T-helper 2 cell treated with Interferon-gamma antibody and Interleukin-4, amounts not matched to agents 5 μg/mL and 100 μg/mL, for 36 hours (primary cell): ENCODE measurements at regions not wholly inside any gene's neighbourhood (a gene's known extent, or its start where the extent isn't known, plus 50 kb on each side); places are given as distances from the start of the nearest gene placed in this dataset.
"Not testable (repeated sequence)": the region's sequence is repeated elsewhere in the genome, so short reads cannot be mapped to it uniquely, and the experiment has no call there.

Experiments
- DNase-seq: peaks from one replicate; pipeline ENCODE4 v3.0.0; 2021; ENCODE audit warnings: low spot score
- H3K27ac Mint-ChIP-seq: one replicate; pipeline ENCODE4 v1.8.0; 2021; ENCODE audit warnings: mild to moderate bottlenecking, mixed read lengths
- H3K27me3 Mint-ChIP-seq: one replicate; pipeline ENCODE4 v1.8.0; 2021; ENCODE audit warnings: low read depth, mixed read lengths
- H3K36me3 Mint-ChIP-seq: one replicate; pipeline ENCODE4 v1.8.0; 2021; ENCODE audit warnings: low read depth, mixed read lengths
- H3K4me1 Mint-ChIP-seq: one replicate; pipeline ENCODE4 v1.8.0; 2021; ENCODE audit warnings: low read depth, mixed read lengths
- H3K4me3 Mint-ChIP-seq: one replicate; pipeline ENCODE4 v1.8.0; 2022; ENCODE audit warnings: mild to moderate bottlenecking, moderate library complexity, mixed read lengths
- H3K9me3 Mint-ChIP-seq: one replicate; pipeline ENCODE4 v1.8.0; 2021; ENCODE audit warnings: mixed read lengths

DNA sequence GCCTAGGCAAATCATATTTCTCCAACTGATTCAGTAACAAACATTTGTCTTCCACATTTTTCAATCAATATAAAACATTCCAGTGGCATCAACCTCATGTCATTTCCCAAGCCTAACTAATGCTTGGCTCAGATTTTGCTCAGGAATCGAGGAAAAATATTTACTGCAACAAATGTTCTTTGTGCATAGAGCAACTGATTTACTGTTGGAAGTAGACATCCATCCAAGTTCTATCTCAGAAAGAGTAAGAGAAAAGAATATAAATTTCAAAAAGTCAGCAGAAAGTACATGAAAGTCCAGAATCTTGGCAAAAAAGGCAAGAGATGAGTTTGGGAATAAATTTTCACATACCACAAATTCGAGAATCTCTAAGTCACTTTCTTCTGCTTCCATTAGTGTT is 2245.0 kb upstream of the RAG2 start:
- no peaks in the 10 kb centered on the region for H3K27me3 Mint-ChIP-seq
- no peaks in the 10 kb centered on the region for H3K4me1 Mint-ChIP-seq
- H3K27ac Mint-ChIP-seq: no peak overlapping the region
- DNase-seq: no peak
- H3K4me3 Mint-ChIP-seq: no peak overlapping the region
- peaks cover 55% of the 10 kb centered on the region for H3K9me3 Mint-ChIP-seq
- no peaks in the 10 kb centered on the region for H3K36me3 Mint-ChIP-seq

DNA sequence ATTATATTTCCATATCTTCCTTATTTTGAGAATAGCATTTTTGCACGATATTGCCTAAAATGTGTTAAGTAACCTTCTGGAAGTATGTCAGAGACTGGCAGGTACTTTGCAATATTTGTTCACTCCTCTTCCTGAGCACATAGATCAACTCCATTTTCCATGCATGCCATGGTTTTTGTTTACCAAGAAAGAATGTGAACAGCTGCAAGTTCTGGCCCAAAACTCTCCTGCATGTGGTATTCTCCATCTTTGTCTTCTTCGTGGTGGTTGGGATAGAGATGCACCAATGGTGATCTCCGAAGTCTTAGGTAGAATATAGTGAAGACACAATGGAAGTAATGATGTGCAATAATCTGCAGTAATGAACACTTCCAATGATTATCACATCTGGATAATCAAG is 2241.0 kb upstream of the RAG2 start:
- no peaks in the 10 kb centered on the region for H3K36me3 Mint-ChIP-seq
- no peak overlapping the region for H3K4me3 Mint-ChIP-seq
- H3K9me3 Mint-ChIP-seq: peaks cover 41% of the 10 kb centered on the region
- no peaks in the 10 kb centered on the region for H3K4me1 Mint-ChIP-seq
- no peaks in the 10 kb centered on the region for H3K27me3 Mint-ChIP-seq
- no peak for DNase-seq
- H3K27ac Mint-ChIP-seq: no peak overlapping the region

DNA sequence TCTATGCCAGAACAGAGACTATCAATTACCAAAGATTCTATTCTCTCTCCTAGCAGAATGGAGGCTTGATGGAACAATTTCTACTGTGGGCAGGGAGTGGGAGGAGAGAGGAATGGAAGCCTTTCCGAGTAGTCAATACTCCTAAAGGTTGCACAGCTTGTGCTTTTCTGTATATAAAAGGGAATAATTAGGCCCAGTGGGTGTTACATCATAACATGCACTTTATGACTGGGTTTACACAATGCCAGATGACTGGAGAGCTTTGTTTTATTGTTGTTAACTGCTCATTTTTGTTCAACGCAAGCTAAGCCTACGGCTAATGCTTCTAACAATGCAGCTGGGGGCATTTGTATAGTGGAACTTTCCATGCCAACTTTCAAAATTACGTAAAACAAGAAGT is 2237.9 kb upstream of the RAG2 start:
- DNase-seq: no peak
- H3K4me3 Mint-ChIP-seq: no peak overlapping the region
- no peaks in the 10 kb centered on the region for H3K36me3 Mint-ChIP-seq
- peaks cover 23% of the 10 kb centered on the region for H3K9me3 Mint-ChIP-seq
- H3K4me1 Mint-ChIP-seq: no peaks in the 10 kb centered on the region
- H3K27ac Mint-ChIP-seq: no peak overlapping the region
- no peaks in the 10 kb centered on the region for H3K27me3 Mint-ChIP-seq

DNA sequence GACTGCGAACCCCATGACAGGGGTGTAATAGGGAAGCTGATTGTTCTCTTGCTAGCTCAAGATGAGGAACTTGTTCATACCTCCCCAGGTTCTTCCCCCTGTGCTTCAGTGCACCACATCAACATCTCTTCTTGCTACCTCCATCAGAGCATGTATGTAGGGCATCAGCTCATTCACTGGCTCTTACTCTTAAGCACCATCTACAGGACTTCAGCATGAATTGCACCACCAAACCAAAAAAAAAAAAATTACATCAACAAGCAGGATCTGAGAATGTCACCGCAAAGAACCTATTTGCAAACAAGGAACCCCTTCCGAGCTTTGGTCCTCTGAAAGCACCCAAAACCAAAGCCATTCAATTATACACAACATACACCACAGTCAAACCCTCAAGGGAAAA is 2226.5 kb upstream of the RAG2 start:
- DNase-seq: no peak
- H3K36me3 Mint-ChIP-seq: no peaks in the 10 kb centered on the region
- H3K4me3 Mint-ChIP-seq: no peak overlapping the region
- peaks cover 66% of the 10 kb centered on the region for H3K9me3 Mint-ChIP-seq
- H3K27me3 Mint-ChIP-seq: no peaks in the 10 kb centered on the region
- no peaks in the 10 kb centered on the region for H3K4me1 Mint-ChIP-seq
- H3K27ac Mint-ChIP-seq: no peak overlapping the region

DNA sequence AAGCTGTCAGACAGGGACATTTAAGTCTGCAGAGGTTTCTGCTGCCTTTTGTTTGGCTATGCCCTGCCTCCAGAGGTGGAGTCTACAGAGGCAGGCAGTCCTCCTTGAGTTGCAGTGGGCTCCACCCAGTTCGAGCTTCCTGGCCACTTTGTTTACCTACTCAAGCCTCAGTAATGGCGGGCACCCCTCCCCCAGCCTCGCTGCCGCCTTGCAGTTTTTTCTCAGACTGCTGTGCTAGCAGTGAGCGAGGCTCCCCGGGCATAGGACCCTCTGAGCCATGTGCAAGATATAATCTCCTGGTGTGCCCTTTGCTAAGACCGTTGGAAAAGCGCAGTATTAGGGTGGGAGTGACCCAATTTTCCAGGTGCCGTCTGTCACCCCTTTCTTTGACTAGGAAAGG is 2223.8 kb upstream of the RAG2 start:
- H3K27ac Mint-ChIP-seq, H3K4me3 Mint-ChIP-seq, H3K36me3 Mint-ChIP-seq, DNase-seq, H3K4me1 Mint-ChIP-seq, H3K27me3 Mint-ChIP-seq: not testable (repeated sequence)
- peaks cover 48% of the 10 kb centered on the region for H3K9me3 Mint-ChIP-seq

DNA sequence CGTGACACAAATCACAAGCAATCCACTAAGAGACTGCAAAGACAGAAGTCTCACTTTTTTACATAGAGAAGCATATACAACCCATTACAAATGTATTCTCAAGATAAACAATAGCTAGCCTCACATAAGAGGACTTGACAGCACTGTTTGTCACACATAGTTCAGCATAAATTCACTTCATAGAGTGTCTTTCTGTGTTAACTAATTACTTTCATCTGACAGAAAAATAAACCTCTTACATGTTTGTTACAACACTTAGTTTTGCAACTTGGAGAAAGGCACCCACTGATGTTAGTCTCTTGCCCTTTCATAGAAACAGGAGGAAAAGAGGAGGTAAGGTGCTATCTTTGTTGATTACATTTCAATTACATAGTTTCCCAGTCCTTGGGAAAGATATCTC is 2221.9 kb upstream of the RAG2 start:
- DNase-seq: no peak
- no peaks in the 10 kb centered on the region for H3K27me3 Mint-ChIP-seq
- no peak overlapping the region for H3K27ac Mint-ChIP-seq
- no peak overlapping the region for H3K4me3 Mint-ChIP-seq
- no peaks in the 10 kb centered on the region for H3K36me3 Mint-ChIP-seq
- H3K9me3 Mint-ChIP-seq: peaks cover 33% of the 10 kb centered on the region
- H3K4me1 Mint-ChIP-seq: no peaks in the 10 kb centered on the region

DNA sequence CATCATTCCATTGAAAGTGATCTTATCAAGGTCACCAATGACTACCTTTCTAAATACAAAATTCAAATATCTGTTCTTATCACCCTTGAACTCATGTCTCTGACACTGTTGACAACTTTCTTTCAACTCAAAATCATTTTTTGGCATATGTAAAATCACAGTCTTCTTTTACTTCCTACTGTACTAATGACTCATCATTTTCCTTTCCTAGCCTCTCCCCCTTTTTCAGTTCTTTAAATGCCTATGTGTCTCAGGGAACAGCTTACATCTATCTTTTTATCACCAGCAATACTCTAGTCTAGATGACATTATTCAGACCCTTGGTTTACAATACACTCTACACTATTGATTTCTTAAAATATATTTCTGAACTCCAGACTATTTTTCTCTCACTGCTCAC is 2220.7 kb upstream of the RAG2 start:
- Mint-ChIP-seq H3K9me3 (peaks cover 28% of the 10 kb centered on the region), H3K4me3 (no peak overlapping the region), H3K27ac (no peak overlapping the region), H3K36me3 (no peaks in the 10 kb centered on the region), H3K27me3 (no peaks in the 10 kb centered on the region), H3K4me1 (no peaks in the 10 kb centered on the region)
- no peak for DNase-seq

DNA sequence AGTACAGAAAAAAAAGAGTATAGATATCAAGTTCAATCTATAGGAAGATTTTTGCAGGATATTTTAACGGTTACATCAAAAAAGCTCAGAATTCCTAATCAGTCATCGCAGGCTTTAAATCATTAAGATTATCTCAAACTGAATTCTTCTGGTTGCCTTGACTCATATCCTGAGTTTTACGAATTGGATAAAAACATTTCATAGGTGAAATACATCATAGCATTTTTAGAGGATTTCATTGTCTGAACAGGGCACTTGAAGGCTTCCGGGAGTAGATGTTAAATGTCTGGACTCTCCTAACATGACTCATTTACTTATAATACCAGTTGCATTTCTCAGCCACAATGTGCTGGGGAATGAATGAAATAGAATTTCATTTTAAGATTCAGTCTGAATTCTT is 2216.6 kb upstream of the RAG2 start:
- H3K27ac Mint-ChIP-seq: no peak overlapping the region
- H3K4me3 Mint-ChIP-seq: no peak overlapping the region
- no peaks in the 10 kb centered on the region for H3K4me1 Mint-ChIP-seq
- no peaks in the 10 kb centered on the region for H3K36me3 Mint-ChIP-seq
- H3K9me3 Mint-ChIP-seq: peaks cover 34% of the 10 kb centered on the region
- no peak for DNase-seq
- H3K27me3 Mint-ChIP-seq: no peaks in the 10 kb centered on the region

DNA sequence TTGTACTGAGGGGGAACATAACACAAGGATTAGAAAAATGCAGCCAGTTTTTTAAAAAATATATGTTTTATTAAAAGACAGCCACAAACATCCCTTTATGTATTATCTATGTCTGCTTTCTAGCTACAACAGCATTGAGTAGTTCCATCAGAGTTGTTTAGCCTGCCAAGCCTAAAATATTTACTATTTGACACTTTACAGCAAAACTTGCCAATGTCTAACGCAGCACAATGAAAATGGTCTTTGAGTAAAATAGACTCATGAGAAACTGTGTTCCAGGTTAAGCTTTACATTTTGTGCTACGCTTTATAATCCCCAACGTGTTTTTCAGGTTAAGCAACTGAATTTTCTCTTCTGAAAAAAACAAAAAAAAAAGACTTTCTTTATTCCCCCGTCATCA is 2211.5 kb upstream of the RAG2 start:
- no peak overlapping the region for H3K4me3 Mint-ChIP-seq
- H3K9me3 Mint-ChIP-seq: peaks cover 43% of the 10 kb centered on the region
- H3K4me1 Mint-ChIP-seq: no peaks in the 10 kb centered on the region
- no peaks in the 10 kb centered on the region for H3K27me3 Mint-ChIP-seq
- H3K36me3 Mint-ChIP-seq: no peaks in the 10 kb centered on the region
- H3K27ac Mint-ChIP-seq: no peak overlapping the region
- DNase-seq: no peak

DNA sequence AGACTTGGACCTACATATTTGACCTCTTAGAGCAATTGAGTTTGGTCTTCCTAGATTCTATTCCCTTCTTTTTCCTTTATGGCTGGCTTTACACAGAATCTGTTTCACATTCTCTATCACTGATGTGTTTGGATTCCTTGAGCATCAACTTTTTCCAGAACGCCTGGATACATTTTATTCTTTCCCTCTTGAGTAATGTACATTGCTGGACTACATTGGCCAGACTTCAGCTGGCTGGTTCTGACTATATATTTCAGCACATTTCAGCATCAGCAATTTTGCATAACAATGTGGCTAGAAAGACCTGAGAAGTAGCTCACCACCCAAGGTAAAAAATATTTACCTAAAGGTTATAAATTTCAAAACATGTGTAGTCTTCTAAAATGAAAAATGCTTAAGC is 2198.2 kb upstream of the RAG2 start:
- Mint-ChIP-seq H3K27me3 (no peaks in the 10 kb centered on the region), H3K4me3 (no peak overlapping the region), H3K9me3 (peaks cover 14% of the 10 kb centered on the region), H3K36me3 (no peaks in the 10 kb centered on the region), H3K4me1 (no peaks in the 10 kb centered on the region), H3K27ac (no peak overlapping the region)
- DNase-seq: no peak

DNA sequence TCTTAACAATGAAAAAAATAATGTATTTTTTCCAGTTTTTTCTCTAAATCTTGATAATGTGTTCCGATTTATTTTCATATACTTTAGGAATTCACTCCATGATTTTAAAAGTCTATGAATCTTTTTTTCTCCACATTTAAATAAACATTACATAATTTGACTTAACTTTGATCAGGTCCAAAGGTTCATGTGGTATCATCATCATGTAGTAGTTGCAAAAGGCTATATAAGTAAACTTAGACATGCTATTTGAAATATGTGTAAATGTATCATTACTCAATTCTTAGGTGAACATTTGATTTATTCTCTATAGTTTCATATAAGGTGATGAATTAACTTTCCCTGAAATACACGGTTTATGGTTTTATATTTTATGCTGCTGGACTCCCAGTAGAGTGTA is 2197.0 kb upstream of the RAG2 start:
- H3K4me3 Mint-ChIP-seq: no peak overlapping the region
- no peak for DNase-seq
- H3K27me3 Mint-ChIP-seq: no peaks in the 10 kb centered on the region
- peaks cover 10% of the 10 kb centered on the region for H3K9me3 Mint-ChIP-seq
- H3K27ac Mint-ChIP-seq: no peak overlapping the region
- H3K4me1 Mint-ChIP-seq: no peaks in the 10 kb centered on the region
- no peaks in the 10 kb centered on the region for H3K36me3 Mint-ChIP-seq

DNA sequence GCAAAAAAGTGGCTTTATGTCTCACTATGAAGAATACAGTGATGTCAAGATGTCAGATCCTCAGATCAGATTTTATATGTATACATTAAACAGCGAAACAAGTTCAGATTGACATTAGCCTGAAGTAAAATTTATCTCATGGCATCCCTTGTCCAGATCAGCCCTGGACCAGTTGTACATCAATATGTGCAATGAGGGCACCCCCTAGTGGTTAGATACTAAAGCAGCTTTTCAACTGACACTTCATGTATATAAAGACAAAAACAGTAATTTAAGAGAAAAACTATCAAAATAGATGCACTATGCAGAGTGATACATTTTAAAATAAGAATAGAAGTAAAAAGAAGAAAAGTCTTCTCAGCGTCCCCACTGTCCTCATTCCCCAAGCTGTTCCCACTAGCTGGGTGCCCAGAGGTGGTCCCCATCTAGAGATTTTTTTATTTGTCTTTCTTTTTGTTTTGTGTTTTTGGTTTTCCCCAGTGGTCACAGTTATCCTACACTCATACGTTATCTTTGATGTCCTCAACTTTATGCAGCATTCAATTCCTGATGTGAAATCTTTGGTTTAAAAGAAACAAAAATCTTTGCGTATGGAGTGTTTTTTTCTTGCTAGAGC is 2193.4 kb upstream of the RAG2 start:
- Mint-ChIP-seq H3K27ac (no peak overlapping the region), H3K27me3 (no peaks in the 10 kb centered on the region), H3K9me3 (peaks cover under 1% of the 10 kb centered on the region), H3K4me1 (no peaks in the 10 kb centered on the region), H3K36me3 (no peaks in the 10 kb centered on the region), H3K4me3 (no peak overlapping the region)
- DNase-seq: no peak

DNA sequence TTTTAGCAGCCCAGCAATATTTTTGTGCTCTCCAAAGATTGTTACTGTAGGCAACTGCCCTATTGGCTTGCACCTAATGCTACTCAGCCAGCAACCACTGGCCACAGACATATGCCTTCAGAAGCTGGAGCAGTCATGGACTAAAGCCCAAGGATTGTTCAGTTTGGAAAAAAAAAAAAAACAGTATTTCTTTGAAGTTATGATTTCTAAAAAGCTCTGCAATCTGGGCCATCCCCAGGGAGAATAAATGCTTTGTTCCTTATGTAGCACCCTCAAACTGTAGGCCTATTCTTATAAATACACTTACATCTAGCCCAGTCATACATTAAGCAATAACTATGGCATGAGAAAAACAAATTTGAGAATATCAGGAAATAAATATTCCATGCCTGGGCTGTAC is 2190.5 kb upstream of the RAG2 start:
- no peaks in the 10 kb centered on the region for H3K36me3 Mint-ChIP-seq
- peaks cover 19% of the 10 kb centered on the region for H3K9me3 Mint-ChIP-seq
- no peak overlapping the region for H3K27ac Mint-ChIP-seq
- no peak for DNase-seq
- H3K27me3 Mint-ChIP-seq: no peaks in the 10 kb centered on the region
- H3K4me1 Mint-ChIP-seq: no peaks in the 10 kb centered on the region
- H3K4me3 Mint-ChIP-seq: no peak overlapping the region

DNA sequence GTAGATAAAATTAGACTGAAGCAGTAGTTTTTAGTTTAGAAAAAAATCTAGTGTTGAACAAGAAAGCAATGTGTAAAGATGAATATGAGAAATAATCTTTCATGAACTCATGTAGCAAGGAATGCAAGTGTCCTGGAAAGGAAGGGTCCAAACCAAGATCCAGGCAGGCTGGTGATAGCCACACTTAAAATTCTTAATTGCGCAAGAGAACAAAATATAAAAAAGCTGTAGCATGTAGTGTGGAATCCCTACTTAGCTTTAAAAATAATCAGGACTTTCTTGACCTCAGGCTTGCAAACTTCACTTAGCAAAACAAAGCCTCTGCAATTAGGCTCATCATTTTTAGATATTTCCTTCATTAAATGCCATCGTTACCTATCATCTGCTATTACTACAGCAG is 2186.1 kb upstream of the RAG2 start:
- DNase-seq: no peak
- Mint-ChIP-seq H3K4me3 (no peak overlapping the region), H3K9me3 (peaks cover 32% of the 10 kb centered on the region), H3K4me1 (no peaks in the 10 kb centered on the region), H3K27me3 (no peaks in the 10 kb centered on the region), H3K27ac (no peak overlapping the region), H3K36me3 (no peaks in the 10 kb centered on the region)

DNA sequence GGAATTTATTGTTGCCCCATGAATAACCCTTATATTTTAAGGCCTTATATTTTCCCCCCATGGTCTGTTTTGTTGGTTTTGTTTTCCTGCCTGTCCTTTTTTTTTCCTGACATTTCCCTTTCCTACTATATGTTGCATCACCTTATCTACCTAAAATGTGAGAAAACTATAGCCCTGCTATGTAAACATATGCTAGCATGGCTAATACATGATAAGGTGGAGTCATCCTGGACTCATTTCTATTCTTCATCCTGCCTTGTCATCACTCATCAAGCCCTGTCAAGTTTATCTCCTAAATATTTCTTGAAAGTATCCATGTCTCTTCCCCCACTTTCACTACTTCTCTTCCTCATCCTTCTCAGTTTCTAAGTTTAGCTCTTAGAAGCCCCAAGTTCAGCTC is 2168.8 kb upstream of the RAG2 start:
- no peaks in the 10 kb centered on the region for H3K27me3 Mint-ChIP-seq
- H3K9me3 Mint-ChIP-seq: peaks cover 45% of the 10 kb centered on the region
- H3K36me3 Mint-ChIP-seq: no peaks in the 10 kb centered on the region
- no peaks in the 10 kb centered on the region for H3K4me1 Mint-ChIP-seq
- no peak overlapping the region for H3K4me3 Mint-ChIP-seq
- DNase-seq: no peak
- H3K27ac Mint-ChIP-seq: no peak overlapping the region
